GM12874 (cell line): ENCODE measurements at regions not wholly inside any gene's neighbourhood (a gene's known extent, or its start where the extent isn't known, plus 50 kb on each side); places are given as distances from the start of the nearest gene placed in this dataset.

Experiments used
- CTCF ChIP-seq: IDR thresholded peaks from 2 replicates; pipeline ENCODE4 v1.5.1; 2011; ENCODE audit warnings: low read depth, mild to moderate bottlenecking, control low read depth, low read length, moderate library complexity; ENCODE audit not compliant: insufficient read depth

- TF ChIP-seq CTCF, result no peak
Observed at GRCh38 chr12:114272071-114272470, 133.9 kb downstream of the TBX5 start.

GRCh38 chr12:114269153-114269552 is 136.8 kb downstream of the TBX5 start:
- no peak for TF ChIP-seq CTCF

GRCh38 chr12:114266536-114266935 is 139.4 kb downstream of the TBX5 start:
- no peak for TF ChIP-seq CTCF

GRCh38 chr12:114265036-114265435 is 140.9 kb downstream of the TBX5 start:
- TF ChIP-seq CTCF, result no peak

- no peak for TF ChIP-seq CTCF
Observed at GRCh38 chr12:114263056-114263805, 142.7 kb downstream of the TBX5 start.

- no peak for TF ChIP-seq CTCF
Observed at GRCh38 chr12:114257687-114258086, 148.3 kb downstream of the TBX5 start.

GRCh38 chr12:114254998-114255397 is 150.9 kb downstream of the TBX5 start:
- TF ChIP-seq CTCF, result no peak
